T-helper 17 cell (primary cell): ENCODE measurements at regions not wholly inside any gene's neighbourhood (a gene's known extent, or its start where the extent isn't known, plus 50 kb on each side); places are given as distances from the start of the nearest gene placed in this dataset.

Experiments
- ATAC-seq: fragments of 150-1000 bp; cut with Tn5 transposase; 2 replicates; pipeline ENCODE4 v1.10.0; 2021; ENCODE audit warnings: mild to moderate bottlenecking, moderate library complexity
- DNase-seq, 3 donors: peaks; one replicate each; pipeline versions ENCODE4 v3.0.0 to v3.0.0-alpha.2; 2020 to 2021
- H3K9me3 ChIP-seq: one replicate; pipeline ENCODE4 v1.7.0; 2013; ENCODE audit warnings: low read length, mild to moderate bottlenecking; ENCODE audit not compliant: control insufficient read depth, poor library complexity, severe bottlenecking
- H3K27ac Mint-ChIP-seq: one replicate; pipeline ENCODE4 v1.8.0; 2022; ENCODE audit warnings: mild to moderate bottlenecking, moderate library complexity, mixed read lengths
- H3K27me3 Mint-ChIP-seq: one replicate; pipeline ENCODE4 v1.8.0; 2022; ENCODE audit warnings: mixed read lengths
- H3K36me3 Mint-ChIP-seq: one replicate; pipeline ENCODE4 v1.8.0; 2022; ENCODE audit warnings: low read depth, mixed read lengths
- H3K4me1 Mint-ChIP-seq: one replicate; pipeline ENCODE4 v1.8.0; 2022; ENCODE audit warnings: mild to moderate bottlenecking, mixed read lengths
- H3K4me3 Mint-ChIP-seq: one replicate; pipeline ENCODE4 v1.8.0; 2022; ENCODE audit warnings: mild to moderate bottlenecking, moderate library complexity, mixed read lengths

GRCh38 chr2:59528525-59528924, 1024.9 kb downstream of the BCL11A start:
- Mint-ChIP-seq H3K27me3 (no peaks in the 10 kb centered on the region), H3K27ac (no peak overlapping the region), H3K4me3 (no peak overlapping the region), H3K4me1 (no peaks in the 10 kb centered on the region), H3K36me3 (peaks cover 2% of the 10 kb centered on the region)
- no peaks in the 10 kb centered on the region for H3K9me3 ChIP-seq
- ATAC-seq: no peak
- no peak for DNase-seq

GRCh38 chr2:59502981-59503380, 1050.5 kb downstream of the BCL11A start:
- no peaks in the 10 kb centered on the region for H3K27me3 Mint-ChIP-seq
- no peaks in the 10 kb centered on the region for H3K4me1 Mint-ChIP-seq
- no peaks in the 10 kb centered on the region for H3K36me3 Mint-ChIP-seq
- no peak overlapping the region for H3K4me3 Mint-ChIP-seq
- ATAC-seq: no peak
- H3K27ac Mint-ChIP-seq: no peak overlapping the region
- H3K9me3 ChIP-seq: no peaks in the 10 kb centered on the region
- DNase-seq: no peak

DNA sequence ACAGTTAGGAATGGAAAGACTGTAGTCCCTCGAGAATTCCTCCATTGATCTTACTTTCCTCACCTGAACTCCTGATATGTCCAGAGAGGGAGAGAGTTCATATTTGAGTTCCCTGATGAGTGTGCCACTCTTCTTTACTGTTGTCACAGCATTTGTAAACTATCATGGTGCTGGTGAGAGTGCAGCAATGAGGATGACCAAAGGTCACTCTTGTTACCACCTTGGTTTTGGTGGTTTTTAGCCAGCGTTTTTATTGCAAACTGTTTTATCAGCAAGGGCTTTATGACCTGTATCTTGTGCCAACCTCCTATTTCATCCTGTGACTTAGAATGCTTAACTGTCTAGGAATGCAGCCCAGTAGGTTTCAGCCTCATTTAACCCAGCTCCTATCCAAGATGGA, 1062.5 kb downstream of the BCL11A start:
- DNase-seq: no peak
- no peaks in the 10 kb centered on the region for H3K36me3 Mint-ChIP-seq
- H3K4me1 Mint-ChIP-seq: no peaks in the 10 kb centered on the region
- no peak for ATAC-seq
- H3K4me3 Mint-ChIP-seq: no peak overlapping the region
- no peaks in the 10 kb centered on the region for H3K27me3 Mint-ChIP-seq
- H3K27ac Mint-ChIP-seq: no peak overlapping the region
- no peaks in the 10 kb centered on the region for H3K9me3 ChIP-seq

- no peaks in the 10 kb centered on the region for H3K4me1 Mint-ChIP-seq
- no peaks in the 10 kb centered on the region for H3K36me3 Mint-ChIP-seq
- no peak overlapping the region for H3K4me3 Mint-ChIP-seq
- DNase-seq: no peak
- no peak overlapping the region for H3K27ac Mint-ChIP-seq
- ATAC-seq: no peak
- H3K27me3 Mint-ChIP-seq: no peaks in the 10 kb centered on the region
- H3K9me3 ChIP-seq: no peaks in the 10 kb centered on the region
Measured at GRCh38 chr2:59490192-59490591, 1063.3 kb downstream of the BCL11A start.

DNA sequence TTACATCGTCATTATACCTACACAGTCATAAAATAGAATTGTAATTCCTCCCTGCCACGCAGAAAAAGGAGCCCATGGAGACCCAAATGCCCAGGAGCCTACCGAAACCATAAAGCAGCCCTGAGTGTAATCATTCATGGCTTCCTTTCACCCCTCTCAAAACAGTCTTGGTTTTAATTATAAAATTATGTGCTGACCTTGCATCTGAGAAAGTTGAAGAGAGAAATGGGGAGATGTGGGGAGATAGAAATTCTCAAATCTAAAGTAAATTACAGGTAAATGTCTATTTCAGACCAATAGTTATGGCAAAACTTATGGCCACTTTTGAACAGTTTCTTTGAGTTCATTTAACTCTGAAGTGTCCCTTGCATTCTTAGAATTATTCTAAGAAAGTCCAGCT, 1068.8 kb downstream of the BCL11A start:
- ATAC-seq (no peak), DNase-seq (no peak)
- no peaks in the 10 kb centered on the region for H3K9me3 ChIP-seq
- no peaks in the 10 kb centered on the region for H3K36me3 Mint-ChIP-seq
- H3K4me1 Mint-ChIP-seq: no peaks in the 10 kb centered on the region
- no peak overlapping the region for H3K4me3 Mint-ChIP-seq
- no peak overlapping the region for H3K27ac Mint-ChIP-seq
- no peaks in the 10 kb centered on the region for H3K27me3 Mint-ChIP-seq

DNA sequence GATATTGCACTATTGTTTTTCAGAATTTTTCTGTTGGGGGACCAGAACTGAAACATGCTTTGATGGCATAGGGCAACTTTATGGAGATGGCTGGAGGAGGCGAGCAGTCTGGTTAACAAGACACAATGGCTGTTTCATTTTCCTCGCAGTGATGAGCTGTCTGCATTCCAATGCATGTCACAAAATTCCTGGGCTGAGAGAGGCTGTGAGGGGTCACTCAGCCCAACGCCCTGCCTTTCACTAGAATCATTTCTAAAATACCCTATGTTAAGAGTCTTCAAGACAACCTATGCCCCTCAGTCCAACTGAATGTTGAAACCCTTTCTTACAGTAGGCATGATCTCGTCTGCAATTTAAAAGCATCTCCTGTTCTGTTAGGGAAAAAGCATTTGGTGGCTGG, 1090.0 kb downstream of the BCL11A start:
- H3K9me3 ChIP-seq: no peaks in the 10 kb centered on the region
- no peak overlapping the region for H3K4me3 Mint-ChIP-seq

DNA sequence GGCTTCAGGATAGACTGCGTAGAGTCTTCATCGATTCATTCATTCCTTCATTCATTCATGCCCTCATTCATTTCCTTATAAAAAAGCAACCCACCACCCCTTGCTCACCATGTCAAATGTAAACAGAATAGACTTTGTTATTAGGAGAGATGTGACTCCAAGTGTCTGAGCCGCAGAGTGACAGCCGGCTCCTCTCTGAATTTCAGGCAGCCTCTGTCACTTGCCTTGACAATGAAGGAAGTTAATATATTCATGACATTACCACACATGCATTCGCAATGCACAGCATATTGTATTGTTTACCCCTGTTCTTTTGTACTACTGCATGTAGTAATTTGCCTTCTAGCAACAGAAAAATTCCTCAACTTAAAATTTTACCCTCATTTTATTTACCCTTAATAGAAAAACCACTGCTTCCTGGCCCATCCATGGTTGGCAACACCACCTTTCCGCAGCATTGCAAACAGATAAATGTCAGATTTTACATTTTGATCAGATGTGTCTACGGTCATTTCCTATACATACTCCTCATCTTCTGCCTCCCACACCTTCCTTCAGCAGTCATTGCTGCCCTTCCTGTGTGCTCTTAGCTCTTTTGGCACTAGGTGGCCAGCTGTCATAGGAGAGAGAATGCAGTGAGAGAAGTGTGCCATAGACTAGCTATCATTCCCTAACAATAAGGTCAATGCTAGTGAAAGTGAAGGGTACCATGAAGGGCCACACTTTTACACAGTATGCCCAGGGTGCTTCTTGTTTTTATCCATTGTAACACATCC, 1090.8 kb downstream of the BCL11A start:
- Mint-ChIP-seq H3K4me3 (no peak overlapping the region), H3K27me3 (no peaks in the 10 kb centered on the region), H3K36me3 (no peaks in the 10 kb centered on the region), H3K4me1 (no peaks in the 10 kb centered on the region), H3K27ac (no peak overlapping the region)
- DNase-seq (no peak), ATAC-seq (no peak)
- H3K9me3 ChIP-seq: no peaks in the 10 kb centered on the region

More for the DNA sequence above, 1090.0 kb downstream of the BCL11A start:
- DNase-seq (no peak), ATAC-seq (no peak)
- no peaks in the 10 kb centered on the region for H3K27me3 Mint-ChIP-seq
- H3K4me1 Mint-ChIP-seq: no peaks in the 10 kb centered on the region
- H3K36me3 Mint-ChIP-seq: no peaks in the 10 kb centered on the region
- H3K27ac Mint-ChIP-seq: no peak overlapping the region

GRCh38 chr2:59461127-59461526, 1092.3 kb downstream of the BCL11A start:
- no peak for ATAC-seq
- Mint-ChIP-seq H3K27ac (no peak overlapping the region), H3K36me3 (no peaks in the 10 kb centered on the region), H3K4me3 (no peak overlapping the region), H3K4me1 (no peaks in the 10 kb centered on the region), H3K27me3 (no peaks in the 10 kb centered on the region)
- no peak for DNase-seq
- H3K9me3 ChIP-seq: no peaks in the 10 kb centered on the region

GRCh38 chr2:59458800-59459199, 1094.7 kb downstream of the BCL11A start:
- Mint-ChIP-seq H3K4me1 (no peaks in the 10 kb centered on the region), H3K27ac (no peak overlapping the region), H3K36me3 (no peaks in the 10 kb centered on the region), H3K27me3 (no peaks in the 10 kb centered on the region), H3K4me3 (no peak overlapping the region)
- ATAC-seq: no peak
- no peak for DNase-seq
- no peaks in the 10 kb centered on the region for H3K9me3 ChIP-seq

- no peaks in the 10 kb centered on the region for H3K4me1 Mint-ChIP-seq
- H3K4me3 Mint-ChIP-seq: no peak overlapping the region
- no peaks in the 10 kb centered on the region for H3K36me3 Mint-ChIP-seq
- no peaks in the 10 kb centered on the region for H3K9me3 ChIP-seq
- no peak overlapping the region for H3K27ac Mint-ChIP-seq
- H3K27me3 Mint-ChIP-seq: no peaks in the 10 kb centered on the region
- no peak for DNase-seq
- no peak for ATAC-seq
Measured at GRCh38 chr2:59456285-59456684, 1097.2 kb downstream of the BCL11A start.

DNA sequence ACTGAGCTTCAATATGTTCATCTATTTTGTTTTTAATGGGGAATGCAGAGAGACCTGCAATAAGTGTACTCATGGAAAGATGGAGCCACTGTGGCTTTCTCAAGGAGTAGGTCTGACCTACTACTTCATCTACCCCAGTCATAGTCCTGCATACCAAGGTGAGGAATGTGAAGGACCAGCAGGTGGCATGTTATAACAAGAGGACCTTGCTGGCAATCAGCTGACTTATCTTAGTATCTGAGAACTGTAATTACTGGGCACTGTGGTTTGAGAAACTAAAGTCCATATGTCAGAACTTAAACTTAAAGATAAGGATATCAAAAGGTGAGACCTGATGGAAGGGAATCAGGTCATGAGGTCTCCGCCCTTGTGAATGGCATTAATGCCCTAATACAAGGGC, 1104.2 kb downstream of the BCL11A start:
- H3K27me3 Mint-ChIP-seq: no peaks in the 10 kb centered on the region
- DNase-seq (no peak), ATAC-seq (no peak)
- H3K9me3 ChIP-seq: no peaks in the 10 kb centered on the region
- no peak overlapping the region for H3K4me3 Mint-ChIP-seq
- H3K36me3 Mint-ChIP-seq: no peaks in the 10 kb centered on the region
- no peaks in the 10 kb centered on the region for H3K4me1 Mint-ChIP-seq
- H3K27ac Mint-ChIP-seq: no peak overlapping the region

GRCh38 chr2:59440491-59440890, 1113.0 kb downstream of the BCL11A start:
- H3K27me3 Mint-ChIP-seq: no peaks in the 10 kb centered on the region
- H3K4me1 Mint-ChIP-seq: no peaks in the 10 kb centered on the region
- no peak overlapping the region for H3K4me3 Mint-ChIP-seq
- H3K27ac Mint-ChIP-seq: no peak overlapping the region
- DNase-seq (no peak), ATAC-seq (no peak)
- no peaks in the 10 kb centered on the region for H3K36me3 Mint-ChIP-seq
- H3K9me3 ChIP-seq: no peaks in the 10 kb centered on the region

DNA sequence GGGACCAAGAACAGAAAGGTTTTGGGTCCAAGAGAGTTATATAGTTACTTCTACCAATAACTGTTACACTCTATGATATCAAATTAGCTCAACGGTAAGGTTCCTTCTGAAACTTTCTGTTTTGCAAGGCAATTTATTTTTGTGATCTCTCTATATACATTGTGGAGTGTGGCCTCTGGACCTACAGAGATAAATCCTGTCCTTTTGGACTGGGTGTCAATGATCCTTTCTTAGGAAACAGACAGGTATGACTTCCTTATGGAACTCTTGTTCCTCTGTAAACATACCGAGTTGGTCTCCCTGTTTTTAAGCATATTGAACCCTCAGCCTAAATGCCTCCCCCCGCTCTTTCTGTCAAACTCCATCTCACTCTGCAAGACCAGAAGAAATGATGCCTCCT, 1117.8 kb downstream of the BCL11A start:
- no peaks in the 10 kb centered on the region for H3K9me3 ChIP-seq
- no peak for DNase-seq
- Mint-ChIP-seq H3K4me3 (no peak overlapping the region), H3K27ac (no peak overlapping the region), H3K27me3 (no peaks in the 10 kb centered on the region), H3K36me3 (no peaks in the 10 kb centered on the region), H3K4me1 (no peaks in the 10 kb centered on the region)
- no peak for ATAC-seq

- Mint-ChIP-seq H3K4me3 (no peak overlapping the region), H3K27me3 (no peaks in the 10 kb centered on the region), H3K4me1 (no peaks in the 10 kb centered on the region), H3K36me3 (no peaks in the 10 kb centered on the region), H3K27ac (no peak overlapping the region)
- ATAC-seq (no peak), DNase-seq (no peak)
- no peaks in the 10 kb centered on the region for H3K9me3 ChIP-seq
Measured at GRCh38 chr2:59428940-59429339, 1124.5 kb downstream of the BCL11A start.
